Activated CD8-positive, alpha-beta T cell treated with anti-CD3 and anti-CD28 coated beads for 36 hours (primary cell): ENCODE measurements at regions not wholly inside any gene's neighbourhood (a gene's known extent, or its start where the extent isn't known, plus 50 kb on each side); places are given as distances from the start of the nearest gene placed in this dataset.

ENCODE experiments used
- ATAC-seq: fragments of 200-7000 bp; cut with Tn5 transposase; one replicate; pipeline ENCODE4 v1.10.0; 2021; ENCODE audit warnings: mild to moderate bottlenecking, moderate library complexity
- CTCF ChIA-PET: fragments of 350-600 bp; sonication (Branson Sonifier 250); formaldehyde crosslinking; loops from one replicate; lab custom pipeline; 2021; ENCODE audit warnings: antibody characterized with exemption; lab: Charles Lee
- POLR2A ChIA-PET: fragments of 350-600 bp; sonication (Branson Sonifier 250); formaldehyde crosslinking; loops from one replicate; lab custom pipeline; 2021; ENCODE audit warnings: antibody characterized with exemption; lab: Charles Lee
- DNase-seq: peaks from one replicate; pipeline ENCODE4 v3.0.0-alpha.2; 2020
- H3K27ac Mint-ChIP-seq: one replicate; pipeline ENCODE4 v1.8.0; 2021; ENCODE audit warnings: mild to moderate bottlenecking, mixed read lengths
- H3K27me3 Mint-ChIP-seq: one replicate; pipeline ENCODE4 v1.8.0; 2021; ENCODE audit warnings: mixed read lengths
- H3K36me3 Mint-ChIP-seq: one replicate; pipeline ENCODE4 v1.8.0; 2021; ENCODE audit warnings: low read depth, mixed read lengths
- H3K4me1 Mint-ChIP-seq: one replicate; pipeline ENCODE4 v1.8.0; 2021; ENCODE audit warnings: low read depth, mixed read lengths
- H3K4me3 Mint-ChIP-seq: one replicate; pipeline ENCODE4 v1.8.0; 2021; ENCODE audit warnings: mild to moderate bottlenecking, moderate library complexity, mixed read lengths
- H3K9me3 Mint-ChIP-seq: one replicate; pipeline ENCODE4 v1.8.0; 2021; ENCODE audit warnings: mixed read lengths
- intact Hi-C: fragments of 100-400 bp; cut with micrococcal nuclease; formaldehyde crosslinking; loops from one replicate; pipeline ENCODE4 v1.10.0; 2022
- TF ChIP-seq, protein P1 (sequence below): fragments of 200-600 bp; IDR thresholded peaks from one replicate; pipeline ENCODE4 v1.8.0; 2022; ENCODE audit warnings: antibody characterized with exemption, mild to moderate bottlenecking

DNA sequence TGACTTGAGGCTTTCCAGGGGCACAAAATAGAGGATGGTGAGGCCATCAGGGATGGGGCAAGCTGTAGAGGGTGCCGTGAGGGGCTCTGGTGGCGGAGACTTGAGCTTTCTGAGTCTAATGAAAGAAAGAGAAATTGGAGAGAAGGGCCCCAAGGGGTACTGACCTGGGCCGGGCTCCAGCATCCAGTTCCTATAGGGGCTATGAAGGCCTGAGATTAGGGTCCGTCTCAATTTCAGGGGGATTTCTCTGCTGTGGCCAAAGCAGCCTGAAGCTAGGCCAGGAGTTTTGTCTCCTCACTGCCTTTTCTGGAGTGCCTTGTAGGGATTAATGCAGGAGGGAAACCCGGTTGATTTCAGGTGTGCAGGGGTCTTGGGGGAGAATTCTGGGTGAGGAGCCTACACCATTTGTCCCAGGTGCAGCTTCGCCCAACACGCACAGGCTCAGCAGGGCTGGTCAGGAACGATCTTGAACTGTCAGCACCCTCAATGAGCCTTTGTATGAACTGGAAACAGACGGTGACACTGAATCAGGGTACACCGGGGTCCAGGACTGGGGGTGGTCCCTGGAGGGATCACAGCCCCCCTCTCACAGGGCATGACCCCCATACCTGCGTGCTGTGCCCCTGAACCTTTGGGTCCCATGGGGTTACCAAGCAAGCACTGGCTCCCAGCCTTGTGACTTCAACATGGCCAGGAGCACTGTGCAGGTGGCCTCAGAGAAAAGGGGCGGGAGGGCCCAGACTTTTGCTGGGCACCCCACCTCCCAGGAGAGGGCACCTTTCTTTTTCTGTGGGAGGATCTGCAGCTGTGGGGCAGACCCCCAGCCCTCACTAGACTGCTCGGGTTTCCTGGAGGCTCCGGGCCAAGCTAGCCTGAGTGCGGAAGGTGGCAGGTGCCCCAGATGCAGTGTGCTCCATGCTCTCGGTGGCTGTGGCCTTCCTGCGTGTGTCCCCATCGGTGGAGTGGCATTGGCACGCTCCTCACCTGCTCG, 122.9 kb upstream of the RET start:
- Mint-ChIP-seq H3K4me3 (no peak overlapping the region), H3K27ac (no peak overlapping the region), H3K9me3 (no peaks in the 10 kb centered on the region), H3K27me3 (no peaks in the 10 kb centered on the region), H3K4me1 (no peaks in the 10 kb centered on the region), H3K36me3 (no peaks in the 10 kb centered on the region)
- ChIA-PET CTCF (interaction anchor here (1.1 kb wide), 1 partner anchor 395 kb away, joined by 3 read pairs; no protein-coding TSS in a partner anchor), POLR2A (no interaction called here)
- DNase-seq (no peak), ATAC-seq (no peak)
- intact Hi-C loops = no loop called here
- TF ChIP-seq, protein P1, sequence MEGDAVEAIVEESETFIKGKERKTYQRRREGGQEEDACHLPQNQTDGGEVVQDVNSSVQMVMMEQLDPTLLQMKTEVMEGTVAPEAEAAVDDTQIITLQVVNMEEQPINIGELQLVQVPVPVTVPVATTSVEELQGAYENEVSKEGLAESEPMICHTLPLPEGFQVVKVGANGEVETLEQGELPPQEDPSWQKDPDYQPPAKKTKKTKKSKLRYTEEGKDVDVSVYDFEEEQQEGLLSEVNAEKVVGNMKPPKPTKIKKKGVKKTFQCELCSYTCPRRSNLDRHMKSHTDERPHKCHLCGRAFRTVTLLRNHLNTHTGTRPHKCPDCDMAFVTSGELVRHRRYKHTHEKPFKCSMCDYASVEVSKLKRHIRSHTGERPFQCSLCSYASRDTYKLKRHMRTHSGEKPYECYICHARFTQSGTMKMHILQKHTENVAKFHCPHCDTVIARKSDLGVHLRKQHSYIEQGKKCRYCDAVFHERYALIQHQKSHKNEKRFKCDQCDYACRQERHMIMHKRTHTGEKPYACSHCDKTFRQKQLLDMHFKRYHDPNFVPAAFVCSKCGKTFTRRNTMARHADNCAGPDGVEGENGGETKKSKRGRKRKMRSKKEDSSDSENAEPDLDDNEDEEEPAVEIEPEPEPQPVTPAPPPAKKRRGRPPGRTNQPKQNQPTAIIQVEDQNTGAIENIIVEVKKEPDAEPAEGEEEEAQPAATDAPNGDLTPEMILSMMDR = no peak

GRCh38 chr10:42954766-42955492, 121.9 kb upstream of the RET start:
- CTCF ChIA-PET = interaction anchor here (1.1 kb wide), 1 partner anchor 394 kb away, joined by 3 read pairs; no protein-coding TSS in a partner anchor
- H3K27me3 Mint-ChIP-seq = no peaks in the 10 kb centered on the region
- H3K27ac Mint-ChIP-seq = no peak overlapping the region
- no peak for ATAC-seq
- intact Hi-C loops = no loop called here
- TF ChIP-seq, protein P1 = no peak
- no peaks in the 10 kb centered on the region for H3K9me3 Mint-ChIP-seq
- H3K4me1 Mint-ChIP-seq = no peaks in the 10 kb centered on the region
- H3K36me3 Mint-ChIP-seq = no peaks in the 10 kb centered on the region
- POLR2A ChIA-PET = no interaction called here
- no peak for DNase-seq
- no peak overlapping the region for H3K4me3 Mint-ChIP-seq

- DNase-seq (no peak), ATAC-seq (no peak)
- ChIA-PET POLR2A (no interaction called here), CTCF (interaction anchor here (1.1 kb wide), 1 partner anchor 393 kb away, joined by 3 read pairs; no protein-coding TSS in a partner anchor)
- Mint-ChIP-seq H3K27me3 (no peaks in the 10 kb centered on the region), H3K4me1 (no peaks in the 10 kb centered on the region), H3K36me3 (no peaks in the 10 kb centered on the region), H3K4me3 (no peak overlapping the region), H3K27ac (no peak overlapping the region), H3K9me3 (no peaks in the 10 kb centered on the region)
- intact Hi-C loops = no loop called here
- TF ChIP-seq, protein P1 = no peak
Observed at GRCh38 chr10:42955493-42955889, 121.4 kb upstream of the RET start.

- Mint-ChIP-seq H3K36me3 (no peaks in the 10 kb centered on the region), H3K4me3 (no peak overlapping the region), H3K27me3 (no peaks in the 10 kb centered on the region), H3K4me1 (no peaks in the 10 kb centered on the region), H3K9me3 (no peaks in the 10 kb centered on the region), H3K27ac (no peak overlapping the region)
- TF ChIP-seq, protein P1 = no peak
- ChIA-PET CTCF (no interaction called here), POLR2A (no interaction called here)
- DNase-seq (no peak), ATAC-seq (no peak)
- intact Hi-C loops = no loop called here
Observed at GRCh38 chr10:42956045-42956444, 120.8 kb upstream of the RET start.
